ENCODE measurements at regions not wholly inside any gene's neighbourhood (a gene's known extent, or its start where the extent isn't known, plus 50 kb on each side); places are given as distances from the start of the nearest gene placed in this dataset.

DNA sequence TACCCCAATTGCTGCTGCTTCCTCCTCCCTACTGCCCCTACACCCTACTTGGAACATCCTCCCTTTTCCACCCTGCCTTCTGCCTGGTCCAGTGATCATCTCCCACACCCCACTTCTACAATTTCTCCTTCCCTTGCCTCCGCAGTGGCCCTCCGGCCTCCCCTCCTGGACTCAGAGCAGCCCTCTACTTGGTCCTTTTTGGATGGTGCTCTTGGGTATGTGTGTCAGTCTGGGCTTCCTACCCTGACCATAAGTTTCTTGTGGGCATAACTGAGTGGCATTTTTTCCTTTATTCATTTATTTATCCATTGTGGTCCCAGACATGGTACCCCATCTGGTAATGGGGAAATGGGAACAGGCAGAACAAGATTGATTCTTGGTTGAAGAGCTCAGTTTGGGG is 111.4 kb upstream of the NAV2 start:
- H3K27ac ChIP-seq (ENCODE audit: low read length) = no peak overlapping the region
- no peaks in the 10 kb centered on the region for H3K79me2 ChIP-seq (replicated peaks; ENCODE audit: insufficient read depth, low read length)
- no peaks in the 10 kb centered on the region for H3F3A ChIP-seq (ENCODE audit: insufficient read depth, low read length, poor library complexity, severe bottlenecking)
- no peak overlapping the region for H2AFZ ChIP-seq (ENCODE audit: low read depth, low read length)
- H3K4me2 ChIP-seq (ENCODE audit: low read length) = no peak overlapping the region
- H3K9ac ChIP-seq (ENCODE audit: low read length) = no peak overlapping the region
- H3K9me2 ChIP-seq (ENCODE audit: insufficient read depth, low read length) = no peaks in the 10 kb centered on the region
- H3K4me3 ChIP-seq (ENCODE audit: low read length) = no peak overlapping the region
- no peaks in the 10 kb centered on the region for H3K36me3 ChIP-seq (ENCODE audit: insufficient read depth, low read length)
- peaks cover 2% of the 10 kb centered on the region for H3K9me3 ChIP-seq (ENCODE audit: low read length)
- H4K20me1 ChIP-seq (ENCODE audit: insufficient read depth) = no peaks in the 10 kb centered on the region
- TF ChIP-seq TAF1 (IDR thresholded peaks at IDR 0.05; ENCODE audit: low read depth) = no peak
- TF ChIP-seq RAD21 (conservative IDR thresholded peaks at IDR 0.05) = no peak
- TF ChIP-seq MXI1 (conservative IDR thresholded peaks at IDR 0.05; ENCODE audit: poor library complexity, severe bottlenecking) = no peak
- TF ChIP-seq EZH2 (IDR thresholded peaks at IDR 0.05; ENCODE audit: borderline replicate concordance, insufficient read depth, low read length, poor library complexity, severe bottlenecking) = no peak
- TF ChIP-seq SMC3 (conservative IDR thresholded peaks at IDR 0.05; ENCODE audit: poor library complexity) = no peak
- no peak for TF ChIP-seq POLR2AphosphoS5 (IDR thresholded peaks at IDR 0.05)
- TF ChIP-seq, protein P1, sequence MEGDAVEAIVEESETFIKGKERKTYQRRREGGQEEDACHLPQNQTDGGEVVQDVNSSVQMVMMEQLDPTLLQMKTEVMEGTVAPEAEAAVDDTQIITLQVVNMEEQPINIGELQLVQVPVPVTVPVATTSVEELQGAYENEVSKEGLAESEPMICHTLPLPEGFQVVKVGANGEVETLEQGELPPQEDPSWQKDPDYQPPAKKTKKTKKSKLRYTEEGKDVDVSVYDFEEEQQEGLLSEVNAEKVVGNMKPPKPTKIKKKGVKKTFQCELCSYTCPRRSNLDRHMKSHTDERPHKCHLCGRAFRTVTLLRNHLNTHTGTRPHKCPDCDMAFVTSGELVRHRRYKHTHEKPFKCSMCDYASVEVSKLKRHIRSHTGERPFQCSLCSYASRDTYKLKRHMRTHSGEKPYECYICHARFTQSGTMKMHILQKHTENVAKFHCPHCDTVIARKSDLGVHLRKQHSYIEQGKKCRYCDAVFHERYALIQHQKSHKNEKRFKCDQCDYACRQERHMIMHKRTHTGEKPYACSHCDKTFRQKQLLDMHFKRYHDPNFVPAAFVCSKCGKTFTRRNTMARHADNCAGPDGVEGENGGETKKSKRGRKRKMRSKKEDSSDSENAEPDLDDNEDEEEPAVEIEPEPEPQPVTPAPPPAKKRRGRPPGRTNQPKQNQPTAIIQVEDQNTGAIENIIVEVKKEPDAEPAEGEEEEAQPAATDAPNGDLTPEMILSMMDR (IDR thresholded peaks at IDR 0.05; ENCODE audit: poor library complexity, severe bottlenecking) = no peak
- no peak for TF ChIP-seq EP300 (conservative IDR thresholded peaks at IDR 0.05; ENCODE audit: poor library complexity, severe bottlenecking)
- TF ChIP-seq, protein P2, sequence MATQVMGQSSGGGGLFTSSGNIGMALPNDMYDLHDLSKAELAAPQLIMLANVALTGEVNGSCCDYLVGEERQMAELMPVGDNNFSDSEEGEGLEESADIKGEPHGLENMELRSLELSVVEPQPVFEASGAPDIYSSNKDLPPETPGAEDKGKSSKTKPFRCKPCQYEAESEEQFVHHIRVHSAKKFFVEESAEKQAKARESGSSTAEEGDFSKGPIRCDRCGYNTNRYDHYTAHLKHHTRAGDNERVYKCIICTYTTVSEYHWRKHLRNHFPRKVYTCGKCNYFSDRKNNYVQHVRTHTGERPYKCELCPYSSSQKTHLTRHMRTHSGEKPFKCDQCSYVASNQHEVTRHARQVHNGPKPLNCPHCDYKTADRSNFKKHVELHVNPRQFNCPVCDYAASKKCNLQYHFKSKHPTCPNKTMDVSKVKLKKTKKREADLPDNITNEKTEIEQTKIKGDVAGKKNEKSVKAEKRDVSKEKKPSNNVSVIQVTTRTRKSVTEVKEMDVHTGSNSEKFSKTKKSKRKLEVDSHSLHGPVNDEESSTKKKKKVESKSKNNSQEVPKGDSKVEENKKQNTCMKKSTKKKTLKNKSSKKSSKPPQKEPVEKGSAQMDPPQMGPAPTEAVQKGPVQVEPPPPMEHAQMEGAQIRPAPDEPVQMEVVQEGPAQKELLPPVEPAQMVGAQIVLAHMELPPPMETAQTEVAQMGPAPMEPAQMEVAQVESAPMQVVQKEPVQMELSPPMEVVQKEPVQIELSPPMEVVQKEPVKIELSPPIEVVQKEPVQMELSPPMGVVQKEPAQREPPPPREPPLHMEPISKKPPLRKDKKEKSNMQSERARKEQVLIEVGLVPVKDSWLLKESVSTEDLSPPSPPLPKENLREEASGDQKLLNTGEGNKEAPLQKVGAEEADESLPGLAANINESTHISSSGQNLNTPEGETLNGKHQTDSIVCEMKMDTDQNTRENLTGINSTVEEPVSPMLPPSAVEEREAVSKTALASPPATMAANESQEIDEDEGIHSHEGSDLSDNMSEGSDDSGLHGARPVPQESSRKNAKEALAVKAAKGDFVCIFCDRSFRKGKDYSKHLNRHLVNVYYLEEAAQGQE (IDR thresholded peaks at IDR 0.05; ENCODE audit: borderline replicate concordance) = no peak
- no peaks in the 10 kb centered on the region for H3K27me3 ChIP-seq (ENCODE audit: insufficient read depth, low read depth, low read length)

DNA sequence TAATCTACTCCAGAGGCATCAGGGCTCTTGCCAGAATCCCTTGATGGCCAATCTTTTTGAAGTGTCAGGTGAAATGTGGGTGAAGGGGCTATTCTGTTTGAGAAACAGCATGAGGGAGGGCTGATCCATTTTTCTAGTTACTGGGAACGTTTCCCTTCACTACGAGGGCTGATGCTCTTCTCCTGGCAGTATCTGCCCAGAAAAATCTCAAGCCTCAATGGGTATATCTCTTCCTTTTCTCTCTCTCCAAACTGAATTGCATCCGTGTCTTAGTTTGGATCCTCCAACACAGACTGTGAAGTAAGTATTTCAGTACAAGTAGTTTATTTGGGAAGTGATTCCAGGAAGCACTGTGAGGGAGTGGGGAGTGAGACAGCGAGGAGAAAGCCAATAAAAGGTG is 113.0 kb upstream of the NAV2 start:
- Histone ChIP-seq H3K27ac (ENCODE audit: low read length) (no peak overlapping the region), H3K27me3 (ENCODE audit: insufficient read depth, low read depth, low read length) (no peaks in the 10 kb centered on the region), H3K9me2 (ENCODE audit: insufficient read depth, low read length) (no peaks in the 10 kb centered on the region), H3F3A (ENCODE audit: insufficient read depth, low read length, poor library complexity, severe bottlenecking) (no peaks in the 10 kb centered on the region), H3K36me3 (ENCODE audit: insufficient read depth, low read length) (no peaks in the 10 kb centered on the region), H3K4me3 (ENCODE audit: low read length) (no peak overlapping the region), H3K79me2 (replicated peaks; ENCODE audit: insufficient read depth, low read length) (no peaks in the 10 kb centered on the region), H3K4me2 (ENCODE audit: low read length) (no peak overlapping the region), H4K20me1 (ENCODE audit: insufficient read depth) (no peaks in the 10 kb centered on the region), H3K9me3 (ENCODE audit: low read length) (peaks cover 2% of the 10 kb centered on the region), H2AFZ (ENCODE audit: low read depth, low read length) (no peak overlapping the region), H3K9ac (ENCODE audit: low read length) (no peak overlapping the region)
- no peak for TF ChIP-seq TAF1 (IDR thresholded peaks at IDR 0.05; ENCODE audit: low read depth)
- TF ChIP-seq, protein P1 (IDR thresholded peaks at IDR 0.05; ENCODE audit: poor library complexity, severe bottlenecking) = no peak
- no peak for TF ChIP-seq POLR2AphosphoS5 (IDR thresholded peaks at IDR 0.05)
- TF ChIP-seq RAD21 (conservative IDR thresholded peaks at IDR 0.05) = no peak

All from neural cell (in vitro differentiated cells).